ENCODE measurements at regions not wholly inside any gene's neighbourhood (a gene's known extent, or its start where the extent isn't known, plus 50 kb on each side); places are given as distances from the start of the nearest gene placed in this dataset.

DNA sequence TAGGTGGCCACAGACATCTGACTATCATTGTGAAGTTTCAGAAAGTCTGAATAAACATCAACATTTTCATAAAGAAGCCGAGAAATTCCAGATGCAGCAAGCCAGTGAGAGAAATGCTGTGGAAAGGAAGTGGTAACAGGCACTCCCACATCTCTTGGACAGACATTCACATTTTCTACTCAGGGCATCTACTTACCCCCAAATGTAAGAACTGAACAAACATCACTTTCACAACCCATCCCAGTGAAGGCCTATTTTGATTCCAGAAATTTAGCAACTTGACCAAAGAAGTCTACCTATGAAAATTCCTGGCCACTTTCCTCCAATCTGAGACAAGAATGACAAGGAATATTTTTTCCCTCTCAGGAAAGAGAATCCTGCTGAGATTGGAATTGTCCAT is 224.8 kb upstream of the DCBLD2 start:
- peak; percentile 40 for DNase-seq (ENCODE audit: low read depth)

DNA sequence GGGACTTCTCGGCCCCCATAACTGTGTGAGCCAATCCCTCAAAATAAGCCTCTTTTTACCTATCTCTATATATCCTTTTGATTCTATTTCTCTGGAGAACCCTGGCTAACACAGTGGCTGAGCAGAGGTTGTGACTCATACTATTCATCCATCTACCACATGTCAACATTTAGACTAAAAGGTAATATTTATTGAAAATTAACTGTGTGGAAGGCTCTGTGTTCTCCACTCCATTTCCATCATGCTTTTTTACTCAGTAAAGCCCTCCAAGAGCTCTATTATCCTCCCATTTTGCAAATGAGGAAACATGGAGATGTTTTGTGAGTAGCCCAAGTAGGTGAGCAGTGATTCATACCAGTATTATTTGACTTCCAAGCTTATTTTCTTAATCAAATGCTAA is 217.9 kb upstream of the DCBLD2 start:
- DNase-seq (ENCODE audit: low read depth), result peak; percentile 23

DNA sequence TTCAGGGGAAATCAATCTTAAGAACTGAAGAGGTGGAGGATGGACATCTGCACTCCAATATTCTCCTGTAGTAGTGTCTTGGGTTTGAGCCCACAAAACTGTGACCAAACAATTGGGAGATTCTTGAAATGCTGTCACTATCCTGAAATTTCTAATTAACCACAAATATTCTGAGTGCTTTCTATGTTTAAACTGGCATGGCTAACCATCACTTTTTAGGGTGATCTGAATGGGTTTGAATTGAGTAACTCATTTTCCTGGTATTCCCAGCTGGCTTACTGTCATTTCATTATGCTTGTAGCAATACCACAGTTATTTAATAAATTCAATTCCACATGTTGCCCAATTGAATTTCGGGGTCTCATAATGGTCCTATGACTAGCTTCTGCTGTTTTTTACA is 216.9 kb upstream of the DCBLD2 start:
- peak; percentile 41 for DNase-seq (ENCODE audit: low read depth)

DNA sequence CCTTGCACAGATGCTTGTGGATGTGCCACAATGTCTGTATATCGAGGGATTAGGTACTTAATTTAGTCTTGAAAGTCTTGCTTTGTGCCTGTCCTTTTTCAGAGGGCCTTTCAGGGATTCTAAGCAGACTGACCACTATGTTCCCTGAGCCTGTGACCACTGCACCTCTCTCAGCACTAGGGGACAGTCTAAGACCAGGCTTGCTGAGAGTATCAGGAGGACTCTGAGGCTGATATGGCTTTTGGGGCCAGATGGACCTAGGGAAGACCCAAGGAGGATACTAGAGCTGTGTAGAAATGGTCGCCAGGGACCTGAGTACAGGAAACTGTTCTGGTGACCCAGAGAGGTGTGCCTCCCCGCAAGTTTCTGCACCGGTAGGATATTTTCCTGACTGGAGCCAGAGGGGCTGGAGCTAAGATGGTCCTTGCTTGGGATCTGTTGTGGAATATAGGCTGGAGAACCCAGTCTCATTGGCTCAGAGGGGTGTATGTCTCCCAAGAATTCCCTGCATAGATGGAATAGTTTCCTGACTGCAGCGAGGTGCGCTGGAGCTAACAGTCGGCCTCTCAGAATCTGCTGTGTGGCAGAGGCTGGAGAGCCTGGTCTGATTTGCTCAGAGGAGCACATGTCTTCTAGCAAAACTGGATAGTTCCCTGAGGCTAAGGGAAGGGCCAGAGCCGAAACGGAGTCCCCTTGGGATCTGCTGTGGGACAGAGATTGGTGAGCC is 213.2 kb upstream of the DCBLD2 start:
- peak; percentile 73 for DNase-seq (ENCODE audit: low read depth)

DNA sequence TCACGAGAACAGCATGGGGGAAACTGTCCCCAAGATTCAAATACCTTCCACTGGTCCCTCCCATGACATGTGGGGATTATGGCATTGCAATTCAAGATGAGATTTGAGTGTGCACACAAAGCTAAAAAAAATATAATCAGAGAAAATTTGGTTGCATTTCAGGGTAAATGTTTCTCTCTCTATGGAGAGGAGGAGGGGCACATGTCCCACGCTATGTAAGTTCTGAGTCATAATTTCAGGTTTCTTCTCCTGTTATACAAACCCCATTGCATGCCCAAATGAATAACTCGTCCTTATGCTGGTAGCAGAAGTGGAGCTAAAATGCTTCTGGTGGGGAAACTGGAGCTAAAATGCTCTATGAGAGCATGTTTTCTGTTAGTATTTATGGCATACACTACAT is 209.7 kb upstream of the DCBLD2 start:
- peak; percentile 31 for DNase-seq (ENCODE audit: low read depth)

DNA sequence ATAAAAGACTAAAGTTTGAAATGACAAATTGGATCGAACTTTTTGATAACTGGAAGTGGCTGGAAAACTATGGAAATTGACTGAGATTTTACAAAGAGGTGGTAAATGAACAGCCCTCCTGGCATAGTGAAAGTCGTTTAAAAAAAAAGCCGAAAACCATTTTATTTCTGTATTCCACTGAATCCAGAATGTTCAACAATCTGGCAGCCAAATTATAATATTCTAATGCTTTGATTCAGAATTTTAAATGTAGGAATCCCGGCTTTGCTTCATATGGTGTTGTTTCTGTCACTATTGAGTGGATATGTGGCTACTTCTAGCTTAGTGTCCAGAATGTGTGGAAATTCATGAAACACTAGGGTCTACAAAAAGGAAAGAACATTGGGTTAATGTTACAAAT is 208.9 kb upstream of the DCBLD2 start:
- no peak for DNase-seq (ENCODE audit: low read depth)

DNA sequence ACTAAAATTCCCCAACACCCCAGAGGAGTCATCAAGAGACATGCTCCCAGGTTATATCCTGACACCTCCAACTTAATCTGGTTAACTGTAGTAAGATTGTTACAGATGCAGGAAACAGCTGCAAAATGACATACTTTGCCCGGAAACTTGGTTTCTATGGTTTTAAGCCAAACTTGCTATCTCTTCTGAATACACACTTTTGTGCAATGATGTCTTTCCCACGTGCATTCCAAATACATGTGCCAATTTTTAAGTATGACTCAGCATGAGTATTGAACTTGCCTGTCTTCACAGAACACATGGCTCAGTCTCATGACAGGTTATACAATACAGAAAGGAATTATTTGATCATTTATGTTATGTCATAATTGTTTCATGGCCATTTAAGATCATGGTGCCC is 207.0 kb upstream of the DCBLD2 start:
- DNase-seq (ENCODE audit: low read depth), result peak; percentile 99

DNA sequence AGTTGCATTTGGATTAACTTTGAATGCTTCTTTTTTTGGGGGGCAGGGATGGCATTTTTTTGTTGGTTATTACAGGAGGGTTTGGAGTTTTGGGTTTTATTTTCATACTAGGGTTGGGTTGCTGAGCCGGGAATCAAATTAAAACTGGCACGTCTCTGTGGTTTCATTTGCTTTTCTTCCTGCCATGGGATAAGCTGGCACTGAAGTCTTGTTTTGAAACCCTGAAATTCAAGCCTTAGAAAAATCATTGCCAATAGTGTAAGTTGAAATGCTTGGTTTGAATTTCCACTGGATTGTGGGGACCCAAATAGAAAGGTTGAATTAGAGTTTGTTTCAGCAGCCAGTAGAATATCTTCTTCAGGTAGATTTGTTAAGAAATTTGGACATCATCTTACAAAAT is 193.1 kb upstream of the DCBLD2 start:
- DNase-seq (ENCODE audit: low read depth), result no peak

DNA sequence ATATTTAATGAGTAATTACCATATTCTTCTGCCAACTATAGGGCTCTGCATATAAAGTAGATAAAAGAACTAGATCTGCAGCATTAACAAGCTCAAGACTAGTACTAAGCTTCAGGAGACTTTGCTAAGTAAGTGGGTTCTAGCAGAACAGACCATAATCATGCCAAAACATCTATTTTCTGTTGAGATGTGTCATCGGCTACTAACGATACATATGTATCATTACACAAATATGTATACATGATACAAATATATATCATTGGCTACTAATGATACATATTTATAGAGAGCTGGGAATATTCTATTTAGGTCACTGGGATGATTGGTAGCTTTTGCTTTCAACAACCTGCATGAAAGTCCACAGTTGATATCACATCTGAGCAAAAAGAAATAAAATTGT is 185.8 kb upstream of the DCBLD2 start:
- no peak for DNase-seq (ENCODE audit: low read depth)

DNA sequence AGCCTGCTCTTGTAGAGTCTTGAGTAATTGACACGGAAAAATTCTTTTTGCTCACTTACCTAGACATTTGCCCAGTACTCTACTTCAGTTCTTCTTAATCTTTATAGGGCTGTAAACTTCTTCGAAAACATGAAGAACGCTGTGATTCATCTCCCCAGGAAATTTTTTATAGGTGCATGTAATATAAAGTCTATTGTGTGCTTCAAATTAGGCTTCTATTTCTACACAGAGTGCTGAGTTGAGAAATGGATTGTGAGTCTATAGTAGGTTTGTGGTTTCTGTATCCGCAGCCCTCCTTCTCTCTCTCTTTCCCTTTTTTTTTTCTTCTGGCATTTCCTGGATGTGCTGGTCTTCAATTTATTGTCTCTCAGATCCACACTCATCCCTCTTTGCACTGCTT is 183.3 kb upstream of the DCBLD2 start:
- no peak for DNase-seq (ENCODE audit: low read depth)

DNA sequence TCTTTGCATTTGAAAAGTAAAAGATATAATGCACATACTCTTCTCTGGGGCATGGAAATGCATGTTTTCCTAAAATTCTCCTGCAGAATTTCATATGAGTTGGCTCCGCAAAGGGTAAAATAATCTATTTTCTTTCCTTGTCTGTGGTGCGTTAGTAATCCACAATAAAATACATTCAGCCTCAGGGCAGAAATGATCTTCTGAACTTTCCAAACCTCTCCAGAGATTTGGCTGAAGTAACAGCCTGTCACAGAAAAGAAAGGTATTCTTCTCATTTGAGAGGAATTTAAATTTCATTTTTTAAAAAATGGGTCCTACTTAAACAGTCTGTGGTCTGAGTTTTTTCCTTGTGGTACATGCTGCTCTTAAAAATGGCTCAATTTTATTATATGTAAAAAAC is 182.7 kb upstream of the DCBLD2 start:
- DNase-seq (ENCODE audit: low read depth), result no peak

DNA sequence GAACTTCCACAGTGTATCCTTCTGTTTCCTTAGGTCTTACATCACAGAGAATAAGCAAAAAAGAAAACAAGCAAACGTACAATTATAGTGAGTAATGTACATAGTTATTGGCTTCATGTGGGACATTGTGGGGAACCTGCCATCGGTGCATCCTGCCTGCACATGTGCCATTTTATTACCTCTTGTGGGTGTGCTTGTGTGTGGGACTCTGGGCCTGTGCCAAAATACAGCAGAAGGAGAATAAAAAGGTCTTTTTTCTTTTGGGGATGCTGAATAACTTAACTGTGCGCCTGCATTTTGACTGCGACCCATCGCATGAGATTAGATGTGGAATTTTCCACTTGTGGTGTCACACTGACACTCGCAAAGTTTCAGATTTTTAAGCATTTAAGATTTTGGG is 169.6 kb upstream of the DCBLD2 start:
- no peak for DNase-seq (ENCODE audit: low read depth)

DNA sequence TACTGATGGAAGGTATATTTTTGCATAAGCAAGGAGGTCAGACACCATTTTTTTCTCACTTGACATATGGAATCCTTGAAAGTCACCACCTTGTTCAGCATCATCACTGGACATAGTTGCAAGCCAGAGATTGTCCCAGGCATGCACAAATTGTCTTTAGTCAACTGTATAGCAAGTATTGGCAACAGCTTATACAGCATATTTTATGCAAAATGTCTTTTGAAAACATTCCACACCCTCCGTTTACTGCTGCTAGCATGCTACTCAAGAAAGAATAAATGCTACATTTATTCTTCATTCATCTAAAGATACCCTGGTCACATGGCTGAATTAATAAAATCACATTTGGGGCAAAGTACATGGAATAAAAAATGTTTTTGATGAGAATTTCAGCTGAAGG is 168.5 kb upstream of the DCBLD2 start:
- no peak for DNase-seq (ENCODE audit: low read depth)

DNA sequence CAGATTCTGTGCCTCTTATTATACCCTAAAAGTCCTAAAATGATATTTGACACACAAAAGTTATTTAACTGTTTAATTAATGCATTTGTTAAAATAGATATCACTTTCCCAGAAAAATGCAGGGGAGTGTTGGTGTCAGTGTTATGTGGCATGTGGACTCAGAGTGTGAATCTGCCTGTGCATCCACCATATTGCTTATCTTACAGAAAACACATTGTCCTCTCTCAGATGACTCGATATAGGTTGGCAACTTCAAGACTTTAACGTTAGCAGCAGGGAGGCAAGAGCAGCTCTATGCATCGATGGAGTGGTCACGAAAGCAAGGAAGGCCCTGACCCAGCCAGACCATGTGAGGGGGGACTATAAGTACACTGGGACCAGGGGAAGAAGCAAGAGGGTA is 165.4 kb upstream of the DCBLD2 start:
- DNase-seq (ENCODE audit: low read depth), result no peak

DNA sequence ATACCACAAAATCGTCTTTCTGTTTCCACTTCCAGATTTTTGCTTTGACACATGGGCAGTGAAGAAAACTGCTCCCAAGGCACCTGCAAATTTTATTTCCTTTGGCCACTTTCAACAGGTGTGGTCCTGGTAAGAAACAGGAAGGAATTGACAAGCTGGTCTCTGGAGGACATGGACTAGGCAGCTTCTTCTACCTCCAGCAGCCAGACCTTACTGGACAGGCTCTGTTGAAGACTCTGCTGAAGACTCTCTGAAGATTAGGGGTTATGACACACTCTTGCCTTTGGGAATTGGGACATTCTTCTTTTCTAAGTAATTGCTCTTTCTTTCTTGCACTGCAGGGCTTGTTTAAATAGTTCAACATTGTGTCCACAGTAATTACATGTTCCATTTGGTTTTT is 147.7 kb upstream of the DCBLD2 start:
- DNase-seq (ENCODE audit: low read depth), result peak; percentile 7

DNA sequence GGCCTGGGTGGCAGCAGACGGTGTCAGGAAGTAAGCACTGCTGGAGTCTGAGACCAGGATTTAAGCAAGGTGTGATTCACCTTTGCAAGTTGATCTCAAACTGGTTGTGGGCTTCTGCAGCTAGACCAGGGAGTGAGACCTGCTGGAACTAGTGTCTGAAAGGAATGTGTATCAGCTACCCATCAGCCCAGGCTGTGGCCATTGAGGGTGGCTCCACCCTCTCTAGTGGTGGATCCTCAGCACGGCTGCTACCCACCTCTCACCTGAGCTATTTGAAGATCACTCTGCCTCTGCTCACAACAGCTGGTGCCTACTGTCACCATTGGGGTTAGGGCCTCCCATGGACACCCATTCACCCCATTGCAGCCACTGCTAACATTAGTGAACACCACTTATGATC is 140.3 kb upstream of the DCBLD2 start:
- no peak for DNase-seq (ENCODE audit: low read depth)

DNA sequence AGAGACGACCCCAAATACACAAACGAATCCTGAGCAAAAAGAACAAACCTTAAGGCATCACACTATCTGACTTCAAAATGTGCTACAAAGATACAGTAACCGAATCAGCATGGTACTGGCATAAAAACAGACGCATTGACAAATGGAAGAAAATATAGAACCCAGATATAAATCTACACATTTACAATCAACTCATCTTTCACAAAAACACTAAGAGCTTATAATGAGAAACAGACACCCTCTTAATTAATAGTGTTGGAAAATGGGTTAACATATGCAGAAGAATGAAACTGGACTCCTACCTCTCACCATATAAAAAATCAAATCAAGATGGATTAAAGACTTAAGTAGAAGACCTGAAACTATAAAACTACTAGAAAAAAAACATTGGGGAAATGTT is 130.3 kb upstream of the DCBLD2 start:
- DNase-seq (ENCODE audit: low read depth), result no peak

DNA sequence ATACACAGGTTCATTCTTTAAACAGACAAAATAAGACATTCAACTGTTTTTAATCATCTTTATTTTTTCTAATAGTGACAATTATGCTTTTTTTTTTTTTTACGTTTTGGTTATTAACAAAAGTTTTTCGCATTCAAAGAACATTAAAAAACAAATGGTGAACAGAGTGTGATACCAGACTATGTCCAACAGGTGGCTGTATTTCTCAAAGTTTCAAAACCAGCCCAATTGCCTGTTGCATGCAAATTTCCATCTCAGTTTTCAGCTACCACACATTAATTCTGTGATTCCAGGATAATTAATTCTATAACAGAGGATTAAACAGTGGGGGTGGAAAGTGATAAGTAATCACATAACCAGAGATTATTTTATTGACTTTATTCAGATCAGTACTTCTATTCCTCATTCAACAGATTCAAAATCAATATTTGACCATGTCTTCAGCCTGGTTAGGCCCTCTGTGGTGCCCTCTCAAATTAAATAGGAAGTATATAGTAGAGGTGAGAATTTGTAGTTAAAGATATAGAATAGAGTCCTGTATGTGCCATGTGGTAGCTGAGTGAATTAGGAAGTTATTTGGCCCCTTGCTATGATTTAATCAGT is 122.2 kb upstream of the DCBLD2 start:
- DNase-seq (ENCODE audit: low read depth), result peak; percentile 53

DNA sequence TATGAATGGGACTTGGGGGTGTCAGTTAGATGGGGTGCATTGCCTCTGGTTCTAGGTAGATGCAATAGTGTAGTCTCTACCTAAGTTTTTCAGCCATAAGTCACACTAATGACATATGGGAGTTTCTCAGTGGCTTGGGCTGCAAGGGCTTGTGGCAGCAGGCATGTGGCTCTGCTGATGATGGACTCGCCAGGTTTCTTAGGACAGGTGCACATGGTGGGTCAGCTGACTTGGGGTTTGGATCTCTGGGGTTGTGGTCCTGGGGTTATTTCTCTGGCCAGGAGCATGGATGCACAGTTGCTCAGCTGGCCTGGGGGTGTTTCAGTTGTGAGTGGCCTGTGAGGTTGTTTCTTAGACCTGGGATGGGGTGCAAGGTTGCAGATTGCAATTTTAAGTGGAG is 120.0 kb upstream of the DCBLD2 start:
- DNase-seq (ENCODE audit: low read depth), result no peak

DNA sequence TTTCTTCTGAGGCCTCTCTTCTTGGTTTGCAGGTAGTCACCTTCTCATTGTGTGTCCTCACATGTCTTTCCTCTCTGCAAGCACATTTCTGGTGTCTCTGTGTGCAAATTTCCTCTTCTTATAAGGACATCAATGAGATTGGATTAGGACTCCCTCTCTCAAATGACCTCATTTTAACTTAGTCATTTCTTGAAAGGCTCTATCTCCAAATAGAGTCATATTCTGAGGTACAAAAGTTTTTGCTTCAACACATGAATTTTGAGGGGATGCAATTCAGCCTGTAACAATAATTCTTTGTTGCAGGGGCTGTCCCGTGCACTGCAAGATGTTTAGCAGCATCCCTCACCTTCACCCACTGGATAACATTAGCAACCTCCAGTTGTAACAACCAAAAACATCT is 115.0 kb upstream of the DCBLD2 start:
- no peak for DNase-seq (ENCODE audit: low read depth)

DNA sequence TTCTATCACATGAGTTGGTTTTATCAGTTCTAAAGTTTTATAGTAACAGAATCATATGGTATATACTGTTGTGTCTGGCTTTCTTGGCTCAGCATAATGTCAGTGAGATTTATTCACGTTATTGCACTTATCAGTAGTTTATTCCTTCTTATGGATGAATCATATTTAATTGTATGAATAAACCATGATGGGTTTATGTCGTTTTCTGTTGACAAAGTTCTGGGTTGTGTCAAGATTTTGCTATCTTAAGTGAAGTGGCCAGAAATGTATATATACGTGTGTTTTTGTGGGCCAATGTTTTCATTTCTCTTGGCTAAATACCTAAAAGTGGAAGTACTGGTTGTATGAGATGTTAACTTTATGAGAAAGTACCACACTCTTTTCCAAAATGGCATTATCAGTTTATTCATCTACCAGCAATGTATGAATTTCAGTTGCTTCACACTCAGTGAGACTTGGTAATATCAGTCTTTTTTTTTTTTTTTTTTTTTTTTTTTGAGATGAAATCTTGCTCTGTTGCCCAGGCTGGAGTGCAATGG is 112.4 kb upstream of the DCBLD2 start:
- DNase-seq (ENCODE audit: low read depth), result no peak

DNA sequence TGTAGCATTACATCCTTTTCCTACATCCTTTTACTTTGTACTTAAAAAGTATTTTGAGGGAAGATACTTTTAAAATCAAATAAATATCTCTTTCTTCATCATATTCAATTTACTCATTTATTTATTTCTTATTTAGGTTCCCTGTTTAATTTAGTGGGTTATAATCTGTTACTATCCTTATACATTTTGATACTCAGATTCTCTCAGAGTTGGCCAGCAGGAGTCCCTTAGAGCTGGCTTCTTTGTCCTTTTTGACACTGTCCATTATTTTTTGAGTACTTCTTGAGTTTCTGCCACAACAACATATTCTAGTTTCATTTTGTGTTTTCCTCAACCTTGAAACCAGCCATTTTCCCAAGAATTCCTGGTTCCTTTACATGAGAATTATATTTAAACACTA is 111.6 kb upstream of the DCBLD2 start:
- peak; percentile 25 for DNase-seq (ENCODE audit: low read depth)

DNA sequence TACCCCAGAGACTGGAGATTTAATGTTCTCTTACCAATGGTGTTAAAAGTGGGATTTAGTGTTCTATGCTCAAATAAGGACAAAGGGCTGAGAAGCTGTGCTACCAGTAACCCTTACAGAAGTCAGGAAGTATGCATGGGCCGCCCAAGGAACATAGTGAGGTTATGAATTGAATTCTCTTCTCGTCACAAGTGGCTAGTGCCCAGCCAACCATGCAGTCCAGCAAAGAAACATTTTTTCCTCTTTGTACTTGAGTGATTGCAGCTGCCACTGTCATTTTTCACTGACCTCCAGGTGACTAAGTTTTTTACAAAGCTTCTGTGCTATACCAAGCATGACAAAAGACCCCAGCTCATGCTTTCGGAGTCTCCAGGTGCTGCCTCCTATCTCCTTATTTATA is 110.6 kb upstream of the DCBLD2 start:
- peak; percentile 90 for DNase-seq (ENCODE audit: low read depth)

DNA sequence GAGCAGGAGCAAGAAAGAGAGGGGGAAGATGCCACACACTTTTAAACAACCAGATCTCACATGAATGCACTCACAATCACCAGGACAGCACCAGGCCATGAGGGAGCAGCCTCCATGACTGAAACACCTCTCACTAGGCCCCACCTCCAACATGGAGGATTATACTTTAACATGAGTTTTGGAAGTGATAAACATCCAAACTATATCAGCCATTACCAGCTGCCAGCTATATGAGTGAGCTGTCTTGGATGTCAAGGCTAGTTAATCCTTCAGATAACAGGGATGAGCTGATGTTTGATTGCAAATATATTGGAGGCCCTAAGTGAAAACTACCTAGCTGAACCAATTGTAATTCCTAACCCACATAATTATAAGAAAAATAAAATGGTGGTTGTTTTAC is 108.4 kb upstream of the DCBLD2 start:
- DNase-seq (ENCODE audit: low read depth), result no peak

Data from LHCN-M2 (cell line).